ENCODE measurements at regions not wholly inside any gene's neighbourhood (a gene's known extent, or its start where the extent isn't known, plus 50 kb on each side); places are given as distances from the start of the nearest gene placed in this dataset. TPM values are rescaled to one million over a fixed set of nuclear protein-coding genes. Genes with fewer than 3 reads are reported as not detected.

GRCh38 chr17:10907370-10907769 is 69.5 kb upstream of the PIRT start:
- WGBS, 2 donors, result 57 to 69% methylated on average over 7 of the region's 7 CpGs

GRCh38 chr17:10899281-10899680 is 61.4 kb upstream of the PIRT start:
- Histone ChIP-seq H3K27me3 (no peaks in the 10 kb centered on the region), H3K4me1 (no peaks in the 10 kb centered on the region), H3K27ac (no peak overlapping the region), H3K4me3 (no peak overlapping the region), H3K36me3 (replicated peaks in 1 of 2; ENCODE audit: insufficient read depth in 1 of 2, low read depth in 2 of 2) (no peaks in the 10 kb centered on the region), H3K9me3 (no peaks in the 10 kb centered on the region)
- intact Hi-C loops (cut with DNase I), result no loop called here
- no peak for TF ChIP-seq POLR2A (IDR thresholded peaks at IDR 0.05)
- no peak for TF ChIP-seq CTCF (IDR thresholded peaks at IDR 0.05)
- DNase-seq (no peak), ATAC-seq (no peak)

More at GRCh38 chr17:10907370-10907769, 69.5 kb upstream of the PIRT start:
- Histone ChIP-seq H3K27ac (no peak overlapping the region), H3K27me3 (no peaks in the 10 kb centered on the region), H3K4me3 (no peak overlapping the region), H3K9me3 (no peaks in the 10 kb centered on the region), H3K4me1 (no peaks in the 10 kb centered on the region), H3K36me3 (replicated peaks in 1 of 2; ENCODE audit: insufficient read depth in 1 of 2, low read depth in 2 of 2) (no peaks in the 10 kb centered on the region)
- DNase-seq (no peak), ATAC-seq (no peak)
- no peak for TF ChIP-seq POLR2A (IDR thresholded peaks at IDR 0.05)
- no peak for TF ChIP-seq CTCF (IDR thresholded peaks at IDR 0.05)
- intact Hi-C loops (cut with DNase I), result no loop called here

- Histone ChIP-seq H3K27me3 (no peaks in the 10 kb centered on the region), H3K4me3 (no peak overlapping the region), H3K36me3 (replicated peaks in 1 of 2; ENCODE audit: insufficient read depth in 1 of 2, low read depth in 2 of 2) (no peaks in the 10 kb centered on the region), H3K9me3 (no peaks in the 10 kb centered on the region), H3K27ac (no peak overlapping the region), H3K4me1 (no peaks in the 10 kb centered on the region)
- WGBS, 2 donors, result 61 to 68% methylated on average over 2 of the region's 2 CpGs
- ATAC-seq, result no peak
- DNase-seq, result no peak
- TF ChIP-seq CTCF (IDR thresholded peaks at IDR 0.05) (no peak), POLR2A (IDR thresholded peaks at IDR 0.05) (no peak)
- intact Hi-C loops (cut with DNase I), result no loop called here
Measured at GRCh38 chr17:10894220-10894619, 56.3 kb upstream of the PIRT start.

- no peak for ATAC-seq
- Histone ChIP-seq H3K9me3 (no peaks in the 10 kb centered on the region), H3K27me3 (no peaks in the 10 kb centered on the region), H3K36me3 (replicated peaks in 1 of 2; ENCODE audit: insufficient read depth in 1 of 2, low read depth in 2 of 2) (no peaks in the 10 kb centered on the region), H3K4me1 (no peaks in the 10 kb centered on the region), H3K27ac (no peak overlapping the region), H3K4me3 (no peak overlapping the region)
- WGBS, 2 donors, result 34 to 62% methylated on average over 3 to 4 of the region's 4 CpGs
- TF ChIP-seq CTCF (IDR thresholded peaks at IDR 0.05) (no peak), POLR2A (IDR thresholded peaks at IDR 0.05) (no peak)
- intact Hi-C loops (cut with DNase I), result no loop called here
- DNase-seq, result no peak
Measured at GRCh38 chr17:10888858-10889257, 51.0 kb upstream of the PIRT start.

Small RNA genes in the stretch of these regions (small RNA-seq; reads per million reads assigned to genes)
- gene RN7SL601P, result not detected

All from body of pancreas (tissue), 4 donors.